ENCODE measurements at regions not wholly inside any gene's neighbourhood (a gene's known extent, or its start where the extent isn't known, plus 50 kb on each side); places are given as distances from the start of the nearest gene placed in this dataset.

DNA sequence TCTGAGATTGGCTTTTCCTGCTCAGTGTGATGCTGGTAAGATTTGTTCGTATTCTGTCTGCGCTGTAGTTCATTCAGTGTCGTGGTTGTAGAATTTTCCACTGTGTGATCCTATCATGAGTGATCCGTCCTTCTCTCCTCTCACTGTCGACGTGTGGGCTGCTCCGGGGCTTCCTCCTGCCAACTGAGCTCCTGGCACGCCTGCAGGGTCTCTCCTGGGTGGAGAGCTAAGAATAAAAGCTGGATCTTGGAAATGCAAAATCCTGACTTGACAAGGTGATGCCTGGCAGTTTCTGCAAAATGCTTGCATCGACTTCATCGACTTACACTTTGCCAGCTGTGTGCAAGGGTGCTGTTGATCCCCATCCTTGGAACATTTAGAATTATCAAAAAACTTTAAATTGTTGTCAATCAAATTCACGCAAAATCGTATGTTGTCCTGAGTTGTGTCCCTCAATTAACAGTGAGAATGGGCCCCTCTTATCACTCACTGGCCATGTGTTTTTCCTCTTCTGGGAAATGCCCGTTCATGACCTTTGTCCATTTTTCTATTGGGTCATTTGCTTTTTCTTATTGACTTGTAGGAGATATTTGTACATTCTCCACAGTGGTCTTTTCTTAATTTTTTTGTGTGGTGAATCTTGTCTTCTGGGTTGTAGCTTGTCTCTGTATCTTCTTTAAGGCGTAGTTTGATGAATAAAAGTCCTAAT, 125.5 kb downstream of the CRYAA start:
- H3K4me3 ChIP-seq (ENCODE audit: low read depth, low read length): no peak overlapping the region

DNA sequence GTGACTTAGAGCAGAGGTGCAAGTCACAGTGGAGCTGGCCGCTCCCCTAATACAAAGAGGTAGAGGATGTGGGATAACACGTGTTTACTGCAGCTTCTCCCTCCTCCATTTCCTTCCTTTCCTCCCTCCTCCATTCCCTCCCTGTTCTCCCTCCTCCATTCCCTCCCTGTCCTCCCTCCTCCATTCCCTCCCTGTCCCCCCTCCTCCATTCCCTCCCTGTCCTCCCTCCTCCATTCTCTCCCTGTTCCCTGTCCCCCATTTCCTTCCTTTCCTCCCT, 124.0 kb downstream of the CRYAA start:
- TF ChIP-seq, protein P1, sequence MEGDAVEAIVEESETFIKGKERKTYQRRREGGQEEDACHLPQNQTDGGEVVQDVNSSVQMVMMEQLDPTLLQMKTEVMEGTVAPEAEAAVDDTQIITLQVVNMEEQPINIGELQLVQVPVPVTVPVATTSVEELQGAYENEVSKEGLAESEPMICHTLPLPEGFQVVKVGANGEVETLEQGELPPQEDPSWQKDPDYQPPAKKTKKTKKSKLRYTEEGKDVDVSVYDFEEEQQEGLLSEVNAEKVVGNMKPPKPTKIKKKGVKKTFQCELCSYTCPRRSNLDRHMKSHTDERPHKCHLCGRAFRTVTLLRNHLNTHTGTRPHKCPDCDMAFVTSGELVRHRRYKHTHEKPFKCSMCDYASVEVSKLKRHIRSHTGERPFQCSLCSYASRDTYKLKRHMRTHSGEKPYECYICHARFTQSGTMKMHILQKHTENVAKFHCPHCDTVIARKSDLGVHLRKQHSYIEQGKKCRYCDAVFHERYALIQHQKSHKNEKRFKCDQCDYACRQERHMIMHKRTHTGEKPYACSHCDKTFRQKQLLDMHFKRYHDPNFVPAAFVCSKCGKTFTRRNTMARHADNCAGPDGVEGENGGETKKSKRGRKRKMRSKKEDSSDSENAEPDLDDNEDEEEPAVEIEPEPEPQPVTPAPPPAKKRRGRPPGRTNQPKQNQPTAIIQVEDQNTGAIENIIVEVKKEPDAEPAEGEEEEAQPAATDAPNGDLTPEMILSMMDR (IDR thresholded peaks at IDR 0.05; ENCODE audit: low read depth, low read length): no peak
- no peak overlapping the region for H3K4me3 ChIP-seq (ENCODE audit: low read depth, low read length)

More for the DNA sequence above, 125.5 kb downstream of the CRYAA start:
- TF ChIP-seq, protein P1 (IDR thresholded peaks at IDR 0.05; ENCODE audit: low read depth, low read length): no peak

DNA sequence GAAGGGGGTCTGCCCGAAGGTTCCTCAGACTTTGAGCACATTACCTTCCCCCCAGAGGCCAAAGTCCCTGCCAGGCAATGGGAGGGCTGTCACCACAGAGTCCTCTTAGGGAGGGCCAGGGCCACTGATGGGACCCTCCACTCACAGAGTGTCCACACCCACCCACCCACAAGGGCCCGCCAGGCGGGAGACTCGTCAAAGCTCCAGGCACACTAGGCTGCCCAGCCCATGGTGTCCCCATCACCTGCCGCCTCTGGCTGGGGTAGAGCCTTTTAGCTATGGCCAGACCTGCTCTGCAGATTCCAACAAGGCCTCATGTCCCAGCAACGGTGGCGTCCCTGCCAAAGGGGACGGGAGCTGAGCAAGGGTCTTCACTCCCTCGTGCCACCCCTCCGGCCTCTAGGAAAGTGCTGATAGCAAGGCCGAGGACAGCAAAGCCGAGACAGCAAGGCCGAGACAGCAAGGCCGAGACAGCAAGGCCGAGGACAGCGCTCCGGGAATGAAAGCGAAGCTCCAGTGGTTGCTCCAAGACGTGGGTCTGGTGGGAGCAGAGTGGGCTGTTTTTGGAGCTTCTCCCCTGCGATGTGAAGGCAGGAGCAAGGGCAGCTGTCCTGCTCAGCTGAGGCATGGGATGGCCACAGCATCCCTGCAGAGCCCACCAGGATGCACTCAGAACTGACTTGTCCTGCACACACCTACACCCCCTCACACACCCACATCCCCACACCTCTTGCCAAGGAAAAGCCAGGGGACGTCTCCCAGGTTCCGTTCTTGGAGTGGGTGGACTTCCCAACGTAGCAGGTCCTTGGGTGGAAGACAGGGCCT, 123.4 kb downstream of the CRYAA start:
- TF ChIP-seq, protein P1 (IDR thresholded peaks at IDR 0.05; ENCODE audit: low read depth, low read length): no peak
- H3K4me3 ChIP-seq (ENCODE audit: low read depth, low read length): no peak overlapping the region

DNA sequence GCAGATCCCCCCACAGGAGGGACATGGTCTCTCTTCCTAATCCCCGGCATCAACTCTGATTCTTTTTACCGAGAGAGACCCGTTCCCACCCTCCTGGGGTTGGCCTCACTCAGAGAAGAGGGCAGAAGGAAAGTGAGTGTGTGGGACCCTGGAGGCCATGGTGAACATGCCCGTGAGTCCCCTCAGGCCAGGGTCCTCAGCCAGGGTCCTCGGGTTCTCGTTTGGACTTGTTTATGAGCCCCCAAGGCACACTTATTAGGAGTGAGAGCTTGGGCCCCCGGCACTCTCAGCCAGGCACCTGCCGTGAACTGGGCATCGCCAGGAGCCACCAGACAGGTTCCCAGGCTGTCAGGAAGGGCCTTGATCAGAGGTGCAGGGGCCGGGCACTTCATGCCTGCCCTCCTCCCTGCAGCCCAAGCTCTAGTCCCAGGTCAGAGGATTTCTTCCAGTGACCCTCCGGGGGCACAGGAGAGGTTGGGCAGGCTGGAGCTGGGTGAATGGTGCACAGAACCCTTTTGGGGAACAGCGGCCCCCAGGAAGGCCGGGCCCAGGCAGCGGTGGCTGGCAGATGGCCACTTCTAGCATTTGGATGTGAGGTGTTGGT, 122.6 kb downstream of the CRYAA start:
- TF ChIP-seq, protein P1 (IDR thresholded peaks at IDR 0.05; ENCODE audit: low read depth, low read length): no peak

DNA sequence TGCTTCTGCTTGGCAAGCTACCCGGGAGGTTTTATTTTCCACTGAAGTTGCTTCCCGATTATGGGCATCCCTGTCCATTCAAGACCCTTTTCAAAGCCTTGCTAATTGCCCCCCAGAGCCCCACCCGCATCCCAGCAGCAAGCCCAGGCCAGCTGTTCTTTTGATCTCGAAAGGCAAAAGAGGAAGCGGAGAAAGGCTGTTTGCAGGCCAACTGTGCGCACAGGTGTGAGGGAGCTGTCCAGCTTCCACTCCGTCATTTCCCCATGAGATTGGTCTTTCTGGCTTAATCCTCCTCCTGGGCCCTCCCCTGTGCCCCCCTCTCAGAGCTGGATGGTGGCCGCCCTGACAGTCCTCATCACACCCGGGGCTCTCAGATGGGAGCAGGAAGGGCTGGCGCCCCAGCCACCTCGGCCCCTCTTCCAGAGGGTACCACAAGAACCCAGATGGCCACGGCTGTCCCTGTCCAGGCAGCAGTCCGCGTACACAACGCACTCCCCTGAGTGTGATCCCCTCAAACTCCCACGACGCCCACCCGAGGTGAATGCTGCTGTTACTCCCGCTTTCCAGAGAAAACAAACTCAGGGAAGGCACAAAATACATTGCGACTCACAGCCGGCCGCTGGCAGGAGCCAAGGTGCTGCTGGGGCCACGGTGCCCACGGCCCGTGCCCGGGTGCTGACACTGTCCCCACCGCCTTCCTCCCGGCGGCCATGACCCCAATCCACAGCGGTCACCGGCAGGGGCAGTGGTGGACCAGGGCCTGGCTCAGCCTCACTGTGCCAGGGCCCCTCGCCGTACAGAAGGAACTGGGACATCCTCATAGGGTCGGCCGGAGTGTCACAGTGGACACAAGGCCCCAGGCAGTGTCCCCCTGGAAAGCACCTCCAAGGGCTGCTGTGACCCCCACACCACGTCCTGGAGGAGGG, 121.9 kb downstream of the CRYAA start:
- H3K4me3 ChIP-seq (ENCODE audit: low read depth, low read length): no peak overlapping the region
- TF ChIP-seq, protein P1 (IDR thresholded peaks at IDR 0.05; ENCODE audit: low read depth, low read length): no peak

More for the DNA sequence above, 122.6 kb downstream of the CRYAA start:
- H3K4me3 ChIP-seq (ENCODE audit: low read depth, low read length): no peak overlapping the region

DNA sequence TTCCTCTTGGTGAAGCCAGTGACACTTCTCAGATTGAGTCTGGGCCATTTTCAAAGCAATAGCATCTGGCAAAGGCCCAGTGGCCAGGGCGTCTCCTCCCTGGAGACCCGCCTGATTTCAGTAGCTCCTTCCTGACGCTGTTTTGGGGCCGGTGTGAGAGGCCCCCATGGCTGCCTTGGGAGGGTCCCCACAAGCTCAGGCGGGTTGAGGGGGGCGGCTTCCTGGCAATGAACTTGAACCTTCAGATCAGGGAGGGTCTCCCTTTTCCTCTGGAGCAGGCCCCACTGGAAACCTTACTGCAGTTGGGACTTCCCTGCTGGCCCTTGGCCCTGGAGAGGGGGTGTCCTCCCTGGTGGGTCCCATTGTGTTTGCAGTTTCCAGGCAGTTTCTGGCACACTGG, 121.2 kb downstream of the CRYAA start:
- no peak overlapping the region for H3K4me3 ChIP-seq (ENCODE audit: low read depth, low read length)
- TF ChIP-seq, protein P1 (IDR thresholded peaks at IDR 0.05; ENCODE audit: low read depth, low read length): no peak

Measured in WI38 (cell line).